Effector memory CD4-positive, alpha-beta T cell (primary cell): ENCODE measurements at regions not wholly inside any gene's neighbourhood (a gene's known extent, or its start where the extent isn't known, plus 50 kb on each side); places are given as distances from the start of the nearest gene placed in this dataset.

Experiments used
- DNase-seq, 3 donors: peaks; one replicate each; pipeline ENCODE4 v3.0.0-alpha.2; 2020
- H3K27ac ChIP-seq: 2 replicates; pipeline ENCODE4 v1.7.0; 2013; ENCODE audit warnings: mild to moderate bottlenecking, low read length, moderate library complexity; ENCODE audit not compliant: insufficient read depth, poor library complexity, severe bottlenecking
- H3K27me3 ChIP-seq: replicated peaks from 2 replicates; pipeline ENCODE4 v1.7.0; 2013; ENCODE audit warnings: mild to moderate bottlenecking, low read length; ENCODE audit not compliant: insufficient read depth, control insufficient read depth, poor library complexity, severe bottlenecking
- H3K36me3 ChIP-seq: 2 replicates; pipeline ENCODE4 v1.7.0; 2013; ENCODE audit warnings: mild to moderate bottlenecking, low read length, moderate library complexity; ENCODE audit not compliant: control insufficient read depth, insufficient read depth
- H3K4me1 ChIP-seq: 2 replicates; pipeline ENCODE4 v1.7.0; 2013; ENCODE audit warnings: low read length, mild to moderate bottlenecking; ENCODE audit not compliant: control insufficient read depth, insufficient read depth, poor library complexity, severe bottlenecking
- H3K4me3 ChIP-seq: 2 replicates; pipeline ENCODE4 v1.7.0; 2013; ENCODE audit warnings: low read length, low read depth, mild to moderate bottlenecking; ENCODE audit not compliant: insufficient read depth, poor library complexity, severe bottlenecking
- H3K9me3 ChIP-seq: 2 replicates; pipeline ENCODE4 v1.7.0; 2013; ENCODE audit warnings: mild to moderate bottlenecking, low read length, moderate library complexity; ENCODE audit not compliant: control insufficient read depth

DNA sequence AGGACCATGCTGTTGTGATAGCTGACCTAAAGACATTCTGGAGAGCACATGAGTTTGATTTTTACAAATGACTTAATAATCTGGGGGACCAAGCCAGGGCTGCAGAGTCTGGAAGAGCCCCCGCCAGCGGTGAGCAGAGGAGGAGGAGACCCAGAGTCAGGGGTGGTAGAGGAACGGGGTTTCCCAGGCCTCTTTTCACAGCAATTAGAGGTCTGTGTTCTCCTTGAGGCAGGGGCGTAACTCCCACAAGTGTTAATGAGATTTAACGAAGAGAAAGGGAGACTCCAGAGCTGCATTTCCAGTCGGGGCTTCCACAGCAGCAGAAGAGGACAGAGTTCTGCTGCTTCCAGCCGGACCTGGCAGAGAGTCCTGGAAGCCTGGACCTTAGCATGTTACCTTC, 137.9 kb upstream of the SLC24A2 start:
- H3K9me3 ChIP-seq, result no peaks in the 10 kb centered on the region
- H3K4me3 ChIP-seq, result no peak overlapping the region
- H3K4me1 ChIP-seq, result peaks cover 6% of the 10 kb centered on the region
- H3K27me3 ChIP-seq, result peaks cover 3% of the 10 kb centered on the region
- DNase-seq, result no peak
- H3K27ac ChIP-seq, result no peak overlapping the region
- H3K36me3 ChIP-seq, result no peaks in the 10 kb centered on the region

DNA sequence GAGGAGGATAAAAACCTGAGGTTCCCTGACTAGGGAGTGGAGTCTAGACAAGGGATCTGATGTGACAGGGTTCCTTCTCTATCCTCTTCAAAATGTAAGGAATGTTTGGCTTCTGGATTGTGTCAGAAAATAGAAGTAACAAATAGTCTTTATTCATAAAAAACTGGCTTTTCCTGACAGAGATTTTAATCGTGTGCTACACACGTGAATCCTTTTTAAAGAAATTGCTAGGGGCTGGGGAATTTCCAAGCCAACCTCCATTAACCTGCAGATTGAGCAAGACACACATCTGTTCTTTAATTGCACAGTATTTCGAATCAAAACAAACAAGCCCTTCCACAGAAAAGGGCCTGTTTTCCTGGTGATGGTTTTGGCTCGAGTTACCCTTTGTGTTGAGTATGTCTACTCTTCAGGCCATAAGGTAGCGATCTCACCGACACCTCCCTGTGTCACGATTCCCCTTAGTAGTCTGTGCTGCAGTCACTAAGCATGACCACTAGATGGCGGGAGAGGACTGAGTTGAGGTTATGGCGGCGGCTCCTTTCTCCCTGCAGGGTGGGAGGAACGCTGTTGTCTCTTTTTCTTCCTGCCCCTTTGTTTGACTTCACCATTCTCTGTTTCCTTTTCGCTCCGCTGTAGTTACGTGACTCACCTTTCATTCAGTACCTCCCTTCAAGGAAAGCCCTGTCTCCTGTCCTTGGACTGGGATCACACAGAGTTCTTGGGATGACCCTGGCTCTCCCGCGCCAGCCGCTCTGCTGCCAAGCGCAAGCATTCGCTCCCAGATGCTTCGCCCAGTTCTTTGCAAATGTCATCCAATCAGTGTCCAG, 137.1 kb upstream of the SLC24A2 start:
- peak; percentile 45 to 61 (median 51) for DNase-seq
- no peaks in the 10 kb centered on the region for H3K9me3 ChIP-seq
- H3K27me3 ChIP-seq, result peaks cover 3% of the 10 kb centered on the region
- no peak overlapping the region for H3K4me3 ChIP-seq
- H3K4me1 ChIP-seq, result peaks cover 6% of the 10 kb centered on the region
- no peaks in the 10 kb centered on the region for H3K36me3 ChIP-seq
- no peak overlapping the region for H3K27ac ChIP-seq

DNA sequence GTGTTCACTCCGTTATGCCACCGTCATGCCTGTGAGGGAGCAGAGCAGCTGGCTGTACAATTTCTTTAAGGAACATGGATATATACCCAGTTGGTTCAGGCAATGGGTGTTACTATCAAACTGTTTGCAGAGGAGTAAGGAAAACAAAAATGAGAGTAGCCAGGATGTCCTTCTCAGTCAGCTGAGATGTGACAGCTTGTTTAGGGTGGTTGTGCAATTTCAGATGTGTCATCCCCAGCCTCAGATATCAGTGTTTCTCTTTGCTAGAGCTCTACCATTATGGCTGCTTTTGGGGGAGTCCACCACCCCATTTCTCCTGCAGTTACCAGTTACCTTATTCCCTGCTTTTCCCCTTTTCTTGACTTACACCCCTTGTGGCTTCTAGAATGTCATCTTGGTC, 135.2 kb upstream of the SLC24A2 start:
- H3K4me3 ChIP-seq, result no peak overlapping the region
- H3K4me1 ChIP-seq, result peaks cover 6% of the 10 kb centered on the region
- no peaks in the 10 kb centered on the region for H3K9me3 ChIP-seq
- H3K36me3 ChIP-seq, result no peaks in the 10 kb centered on the region
- H3K27me3 ChIP-seq, result peaks cover 3% of the 10 kb centered on the region
- DNase-seq, result no peak
- H3K27ac ChIP-seq, result no peak overlapping the region

DNA sequence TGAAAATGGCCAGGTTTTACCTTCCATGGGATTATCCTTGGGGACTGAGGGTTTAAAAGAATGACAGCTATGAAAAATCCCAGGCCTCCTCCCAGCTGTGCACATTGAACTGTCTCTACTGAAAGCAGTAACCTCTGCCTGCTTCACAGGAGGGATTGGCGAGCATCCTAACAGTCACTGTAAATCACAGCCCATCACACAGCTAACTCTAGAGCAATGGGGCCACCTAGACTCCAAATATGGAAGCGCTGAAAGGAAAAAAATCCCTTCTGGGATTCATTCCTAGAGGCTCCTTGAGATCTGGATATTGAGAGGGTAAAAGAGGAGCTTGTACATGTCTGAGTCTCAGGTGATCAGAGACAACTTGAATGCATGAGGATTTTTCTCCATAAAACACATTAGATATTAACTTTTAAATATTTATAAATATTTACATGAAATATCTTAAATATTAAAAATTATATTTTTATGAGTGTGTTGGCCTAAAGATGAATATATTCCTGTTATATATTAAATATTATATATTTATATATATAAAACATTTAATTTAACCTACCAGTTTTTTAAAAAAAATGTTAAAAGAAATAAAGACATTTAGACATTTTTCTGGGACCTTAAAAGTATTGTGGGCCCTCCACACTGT, 133.8 kb upstream of the SLC24A2 start:
- no peaks in the 10 kb centered on the region for H3K9me3 ChIP-seq
- H3K4me1 ChIP-seq, result peaks cover 6% of the 10 kb centered on the region
- H3K4me3 ChIP-seq, result no peak overlapping the region
- H3K36me3 ChIP-seq, result no peaks in the 10 kb centered on the region
- DNase-seq, result no peak
- H3K27ac ChIP-seq, result no peak overlapping the region
- H3K27me3 ChIP-seq, result peaks cover 3% of the 10 kb centered on the region

DNA sequence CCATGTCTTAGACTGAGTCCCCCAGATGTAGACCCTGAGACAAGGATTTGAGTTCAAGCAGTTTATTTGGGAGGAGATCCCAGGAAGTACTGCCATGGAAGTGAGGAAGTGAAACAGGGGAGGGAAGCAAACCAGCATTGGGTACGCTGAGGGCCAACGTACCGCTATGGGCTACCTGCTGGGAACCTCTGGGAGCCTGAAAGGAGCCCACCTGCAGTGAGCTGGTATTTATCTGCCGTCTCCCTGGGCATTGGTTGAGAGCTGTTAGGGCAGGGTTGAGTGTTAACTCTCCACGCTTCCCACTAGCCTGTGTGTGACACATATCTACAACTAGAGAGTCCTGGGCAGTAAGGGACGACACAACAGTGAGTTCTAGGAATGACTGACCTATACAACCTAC, 131.6 kb upstream of the SLC24A2 start:
- no peak overlapping the region for H3K27ac ChIP-seq
- H3K9me3 ChIP-seq, result no peaks in the 10 kb centered on the region
- H3K27me3 ChIP-seq, result peaks cover 3% of the 10 kb centered on the region
- H3K36me3 ChIP-seq, result no peaks in the 10 kb centered on the region
- DNase-seq, result no peak
- H3K4me3 ChIP-seq, result no peak overlapping the region
- H3K4me1 ChIP-seq, result no peaks in the 10 kb centered on the region

DNA sequence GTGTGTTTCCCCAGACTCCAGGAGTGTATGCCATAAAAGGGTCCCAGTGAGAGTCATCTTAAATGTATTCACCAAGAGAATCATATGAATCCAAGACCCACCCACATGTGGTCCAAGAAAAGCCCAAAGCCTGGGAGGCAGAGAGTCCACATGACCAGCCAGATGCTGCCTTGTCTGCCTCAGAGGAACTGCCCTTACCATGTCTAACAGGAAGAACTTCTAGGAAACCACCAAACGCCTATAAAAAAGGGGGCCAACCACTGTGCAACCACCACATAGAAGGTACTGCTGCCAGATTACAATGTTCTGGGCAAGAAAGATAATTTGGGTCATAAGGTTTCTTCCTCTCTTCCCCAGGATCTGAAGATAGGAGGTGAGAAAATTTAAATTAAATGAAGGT, 129.8 kb upstream of the SLC24A2 start:
- DNase-seq, result no peak
- no peaks in the 10 kb centered on the region for H3K9me3 ChIP-seq
- H3K27ac ChIP-seq, result no peak overlapping the region
- no peaks in the 10 kb centered on the region for H3K27me3 ChIP-seq
- H3K4me1 ChIP-seq, result no peaks in the 10 kb centered on the region
- no peaks in the 10 kb centered on the region for H3K36me3 ChIP-seq
- H3K4me3 ChIP-seq, result no peak overlapping the region

GRCh38 chr9:19914044-19914443, 125.2 kb upstream of the SLC24A2 start:
- H3K4me1 ChIP-seq, result no peaks in the 10 kb centered on the region
- no peak overlapping the region for H3K4me3 ChIP-seq
- H3K9me3 ChIP-seq, result no peaks in the 10 kb centered on the region
- H3K36me3 ChIP-seq, result no peaks in the 10 kb centered on the region
- DNase-seq, result no peak
- no peaks in the 10 kb centered on the region for H3K27me3 ChIP-seq
- H3K27ac ChIP-seq, result no peak overlapping the region

DNA sequence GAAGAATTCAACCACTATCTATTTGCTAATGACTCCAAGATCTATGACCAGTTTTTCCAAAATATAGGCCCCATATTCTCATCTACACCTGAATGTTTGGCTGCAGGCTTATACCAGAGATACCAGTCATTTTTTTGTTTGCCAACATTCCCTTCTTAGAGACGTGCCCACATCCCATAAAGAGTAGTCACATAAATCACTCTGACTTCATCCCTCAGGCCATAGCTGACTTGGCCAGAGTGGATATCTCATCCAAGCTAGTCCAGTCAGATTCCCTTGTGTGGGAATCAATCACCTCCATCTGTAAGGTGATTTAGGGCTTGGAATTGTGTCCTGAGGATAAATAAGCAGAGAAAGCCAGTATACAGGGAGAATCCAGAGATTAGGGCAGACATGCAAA, 124.3 kb upstream of the SLC24A2 start:
- no peaks in the 10 kb centered on the region for H3K36me3 ChIP-seq
- DNase-seq, result no peak
- no peak overlapping the region for H3K27ac ChIP-seq
- H3K4me3 ChIP-seq, result no peak overlapping the region
- H3K4me1 ChIP-seq, result no peaks in the 10 kb centered on the region
- no peaks in the 10 kb centered on the region for H3K9me3 ChIP-seq
- no peaks in the 10 kb centered on the region for H3K27me3 ChIP-seq

DNA sequence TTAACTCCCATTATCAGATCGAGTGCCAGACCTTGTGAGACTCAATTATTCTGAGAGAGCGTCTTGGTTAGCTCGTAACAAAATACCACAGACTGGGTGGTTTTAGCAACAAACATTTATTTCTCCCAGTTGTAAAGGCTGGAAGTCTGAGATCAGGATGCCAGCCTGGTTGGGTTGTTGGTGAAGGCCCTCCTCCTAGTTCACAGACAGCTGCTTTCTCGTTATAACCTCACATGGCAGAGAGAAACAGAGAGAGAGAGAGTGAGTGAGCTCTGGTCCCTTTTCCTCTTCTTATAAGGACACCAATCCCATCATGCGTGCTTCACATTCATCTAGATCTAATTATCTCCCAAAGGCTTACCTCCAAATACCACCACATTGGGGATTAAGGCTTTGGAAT, 114.2 kb upstream of the SLC24A2 start:
- no peaks in the 10 kb centered on the region for H3K36me3 ChIP-seq
- no peak overlapping the region for H3K4me3 ChIP-seq
- H3K27ac ChIP-seq, result no peak overlapping the region
- H3K4me1 ChIP-seq, result no peaks in the 10 kb centered on the region
- no peaks in the 10 kb centered on the region for H3K9me3 ChIP-seq
- no peak for DNase-seq
- no peaks in the 10 kb centered on the region for H3K27me3 ChIP-seq

- Histone ChIP-seq H3K27ac (no peak overlapping the region), H3K27me3 (no peaks in the 10 kb centered on the region), H3K4me3 (no peak overlapping the region), H3K9me3 (no peaks in the 10 kb centered on the region), H3K36me3 (no peaks in the 10 kb centered on the region), H3K4me1 (no peaks in the 10 kb centered on the region)
- DNase-seq, result no peak
These were observed 112.7 kb upstream of the SLC24A2 start for GRCh38 chr9:19901586-19901985.
